ENCODE measurements at regions not wholly inside any gene's neighbourhood (a gene's known extent, or its start where the extent isn't known, plus 50 kb on each side); places are given as distances from the start of the nearest gene placed in this dataset.

- TF ChIP-seq EZH2 (IDR thresholded peaks at IDR 0.05) (no peak), POLR2AphosphoS5 (IDR thresholded peaks at IDR 0.05; ENCODE audit: borderline replicate concordance, low read depth, low read length) (no peak)
Observed at GRCh38 chr12:93157279-93157678, 220.4 kb upstream of the NUDT4 start.
